ENCODE measurements at regions not wholly inside any gene's neighbourhood (a gene's known extent, or its start where the extent isn't known, plus 50 kb on each side); places are given as distances from the start of the nearest gene placed in this dataset.

- Histone ChIP-seq H3K9me3 (ENCODE audit: control insufficient read depth, insufficient read depth, low read length) (no peaks in the 10 kb centered on the region), H3K4me1 (ENCODE audit: insufficient read depth, low read length) (no peaks in the 10 kb centered on the region), H3K9ac (ENCODE audit: low read depth, low read length) (no peak overlapping the region), H3K36me3 (ENCODE audit: insufficient read depth, low read length) (no peaks in the 10 kb centered on the region)
Measured at GRCh38 chr5:82702046-82702445, 375.1 kb downstream of the TMEM167A start.

DNA sequence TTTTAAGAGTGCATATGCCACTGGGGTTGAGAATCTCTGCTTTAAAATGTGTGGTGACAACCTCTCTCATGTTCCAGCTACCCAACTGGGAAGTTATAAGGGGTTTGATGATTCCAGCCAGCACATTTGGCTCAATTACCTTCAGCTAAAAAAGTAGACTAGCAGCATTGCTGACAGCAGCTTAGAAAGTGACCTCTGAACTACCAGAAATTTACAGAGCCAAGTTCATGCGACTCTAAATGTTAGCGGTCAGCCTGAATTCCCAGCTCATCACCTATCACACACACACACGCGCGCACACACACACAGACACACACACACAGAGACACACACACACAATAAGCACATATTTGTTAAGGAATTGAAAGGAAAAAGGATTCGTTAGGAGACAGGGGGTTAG is 377.5 kb downstream of the TMEM167A start:
- H3K9ac ChIP-seq (ENCODE audit: low read depth, low read length), result no peak overlapping the region
- H3K4me1 ChIP-seq (ENCODE audit: insufficient read depth, low read length), result peaks cover 1% of the 10 kb centered on the region; the same call in 1 of the 2 replicates
- H3K36me3 ChIP-seq (ENCODE audit: insufficient read depth, low read length), result no peaks in the 10 kb centered on the region
- no peaks in the 10 kb centered on the region for H3K9me3 ChIP-seq (ENCODE audit: control insufficient read depth, insufficient read depth, low read length)

DNA sequence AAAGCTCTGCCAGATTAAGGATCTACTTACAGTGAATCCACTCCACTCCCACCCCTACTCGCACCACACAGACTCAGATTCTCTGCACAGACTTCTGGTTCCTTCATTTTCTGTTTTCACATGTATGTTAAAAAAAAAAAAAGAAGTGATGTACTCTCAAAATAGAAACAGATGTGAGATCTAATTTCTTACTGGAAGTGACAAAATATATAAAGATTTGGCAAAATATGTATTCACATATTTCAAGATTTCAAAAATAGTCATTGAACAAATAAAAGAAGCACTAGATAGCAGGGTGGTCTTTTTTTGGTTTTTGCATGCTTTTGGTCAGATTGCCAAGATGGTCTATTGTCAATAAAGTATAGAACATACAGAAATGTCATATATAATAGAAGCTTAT is 379.2 kb downstream of the TMEM167A start:
- Histone ChIP-seq H3K4me1 (ENCODE audit: insufficient read depth, low read length) (peaks cover 7% of the 10 kb centered on the region; the same call in 1 of the 2 replicates), H3K9me3 (ENCODE audit: control insufficient read depth, insufficient read depth, low read length) (no peaks in the 10 kb centered on the region), H3K9ac (ENCODE audit: low read depth, low read length) (no peak overlapping the region), H3K36me3 (ENCODE audit: insufficient read depth, low read length) (no peaks in the 10 kb centered on the region)

GRCh38 chr5:82694711-82695285 is 382.4 kb downstream of the TMEM167A start:
- H3K4me1 ChIP-seq (ENCODE audit: insufficient read depth, low read length), result peaks cover 7% of the 10 kb centered on the region; the same call in 1 of the 2 replicates
- H3K9ac ChIP-seq (ENCODE audit: low read depth, low read length), result no peak overlapping the region
- H3K9me3 ChIP-seq (ENCODE audit: control insufficient read depth, insufficient read depth, low read length), result no peaks in the 10 kb centered on the region
- H3K36me3 ChIP-seq (ENCODE audit: insufficient read depth, low read length), result no peaks in the 10 kb centered on the region

DNA sequence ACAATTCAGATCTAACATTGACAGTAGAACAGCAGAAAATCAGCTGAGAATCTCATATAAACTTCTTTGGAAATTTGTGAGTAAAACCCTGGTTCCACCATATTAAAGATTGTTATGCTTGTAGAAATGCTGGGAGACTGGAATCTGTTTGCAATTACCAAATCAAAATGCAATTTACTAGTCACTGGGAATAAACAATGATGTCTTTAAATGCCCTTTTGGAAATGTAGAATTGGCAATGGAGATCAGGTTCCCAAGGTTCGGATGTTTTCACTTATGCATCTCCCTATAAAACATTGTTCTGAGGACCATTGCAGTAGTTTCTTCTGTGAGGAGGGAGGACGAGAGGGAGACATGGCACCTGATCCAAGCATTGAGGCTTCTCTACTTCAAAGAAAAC is 384.4 kb downstream of the TMEM167A start:
- Histone ChIP-seq H3K9me3 (ENCODE audit: control insufficient read depth, insufficient read depth, low read length) (no peaks in the 10 kb centered on the region), H3K4me1 (ENCODE audit: insufficient read depth, low read length) (peaks cover 7% of the 10 kb centered on the region; the same call in 1 of the 2 replicates), H3K36me3 (ENCODE audit: insufficient read depth, low read length) (no peaks in the 10 kb centered on the region), H3K9ac (ENCODE audit: low read depth, low read length) (no peak overlapping the region)

DNA sequence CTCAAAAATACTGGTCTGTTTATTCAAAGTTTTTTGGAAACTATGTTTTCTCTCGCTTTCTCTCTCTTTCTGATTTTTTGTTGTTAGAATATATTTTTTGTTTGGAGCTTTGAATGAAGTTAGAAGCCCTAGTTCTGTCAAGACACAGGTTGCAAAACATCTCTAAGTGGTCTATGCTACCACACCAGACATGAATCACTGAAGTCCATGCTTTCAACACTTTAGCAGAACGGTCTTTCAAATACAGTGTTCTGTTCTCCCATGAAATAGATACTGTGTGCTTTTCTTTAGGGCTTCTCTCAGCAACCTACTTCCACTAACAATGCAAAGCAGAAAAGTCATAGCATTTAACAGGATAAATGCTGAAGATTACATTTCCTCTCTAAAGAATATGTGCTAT is 392.5 kb downstream of the TMEM167A start:
- H3K36me3 ChIP-seq (ENCODE audit: insufficient read depth, low read length), result no peaks in the 10 kb centered on the region
- no peaks in the 10 kb centered on the region for H3K4me1 ChIP-seq (ENCODE audit: insufficient read depth, low read length)
- H3K9me3 ChIP-seq (ENCODE audit: control insufficient read depth, insufficient read depth, low read length), result no peaks in the 10 kb centered on the region
- H3K9ac ChIP-seq (ENCODE audit: low read depth, low read length), result no peak overlapping the region

DNA sequence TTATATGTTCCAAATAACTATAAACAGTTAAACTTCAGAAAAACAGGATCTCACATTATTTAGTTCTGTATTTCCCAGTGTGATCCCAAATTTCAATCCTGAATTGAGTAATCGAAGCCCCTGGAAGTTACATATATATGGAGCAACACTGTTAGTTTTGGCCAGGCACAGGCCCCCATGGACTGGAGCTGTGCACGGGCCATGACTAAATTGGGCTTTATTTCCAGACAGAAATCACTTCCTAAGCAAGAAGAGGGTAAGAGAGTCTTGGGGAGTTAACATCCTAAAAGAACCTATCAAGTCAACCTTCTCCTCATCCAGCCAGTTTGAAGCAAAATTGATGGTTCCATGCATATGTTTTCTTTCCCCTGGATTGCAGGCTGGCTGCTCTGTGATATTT is 393.0 kb downstream of the TMEM167A start:
- H3K9ac ChIP-seq (ENCODE audit: low read depth, low read length), result no peak overlapping the region
- no peaks in the 10 kb centered on the region for H3K36me3 ChIP-seq (ENCODE audit: insufficient read depth, low read length)
- H3K4me1 ChIP-seq (ENCODE audit: insufficient read depth, low read length), result no peaks in the 10 kb centered on the region
- H3K9me3 ChIP-seq (ENCODE audit: control insufficient read depth, insufficient read depth, low read length), result no peaks in the 10 kb centered on the region

- no peak overlapping the region for H3K9ac ChIP-seq (ENCODE audit: low read depth, low read length)
- no peaks in the 10 kb centered on the region for H3K36me3 ChIP-seq (ENCODE audit: insufficient read depth, low read length)
- no peaks in the 10 kb centered on the region for H3K4me1 ChIP-seq (ENCODE audit: insufficient read depth, low read length)
- no peaks in the 10 kb centered on the region for H3K9me3 ChIP-seq (ENCODE audit: control insufficient read depth, insufficient read depth, low read length)
Measured at GRCh38 chr5:82679660-82680059, 397.5 kb downstream of the TMEM167A start.

- Histone ChIP-seq H3K36me3 (ENCODE audit: insufficient read depth, low read length) (no peaks in the 10 kb centered on the region), H3K9me3 (ENCODE audit: control insufficient read depth, insufficient read depth, low read length) (no peaks in the 10 kb centered on the region), H3K9ac (ENCODE audit: low read depth, low read length) (no peak overlapping the region), H3K4me1 (ENCODE audit: insufficient read depth, low read length) (no peaks in the 10 kb centered on the region)
Measured at GRCh38 chr5:82676661-82677060, 398.5 kb upstream of the RPS23 start.

DNA sequence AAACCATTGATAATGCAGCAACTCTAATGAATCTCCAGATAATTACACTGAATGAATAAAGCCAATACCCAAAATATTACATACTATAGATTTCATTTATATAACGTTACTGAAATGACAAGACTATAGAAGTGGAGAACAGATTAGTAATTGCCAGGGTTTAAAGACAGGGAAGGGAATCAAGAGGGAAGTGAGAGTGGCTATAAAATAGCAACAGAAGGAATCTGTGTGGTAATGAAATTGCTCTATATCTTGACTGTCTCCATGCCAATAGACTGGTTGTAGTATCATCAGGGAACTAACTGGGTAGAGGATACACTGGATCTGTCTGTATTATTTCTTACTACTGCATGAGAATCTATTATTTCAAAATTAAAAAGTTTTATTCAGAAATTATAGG is 396.5 kb upstream of the RPS23 start:
- no peaks in the 10 kb centered on the region for H3K4me1 ChIP-seq (ENCODE audit: insufficient read depth, low read length)
- no peaks in the 10 kb centered on the region for H3K36me3 ChIP-seq (ENCODE audit: insufficient read depth, low read length)
- no peaks in the 10 kb centered on the region for H3K9me3 ChIP-seq (ENCODE audit: control insufficient read depth, insufficient read depth, low read length)
- no peak overlapping the region for H3K9ac ChIP-seq (ENCODE audit: low read depth, low read length)

DNA sequence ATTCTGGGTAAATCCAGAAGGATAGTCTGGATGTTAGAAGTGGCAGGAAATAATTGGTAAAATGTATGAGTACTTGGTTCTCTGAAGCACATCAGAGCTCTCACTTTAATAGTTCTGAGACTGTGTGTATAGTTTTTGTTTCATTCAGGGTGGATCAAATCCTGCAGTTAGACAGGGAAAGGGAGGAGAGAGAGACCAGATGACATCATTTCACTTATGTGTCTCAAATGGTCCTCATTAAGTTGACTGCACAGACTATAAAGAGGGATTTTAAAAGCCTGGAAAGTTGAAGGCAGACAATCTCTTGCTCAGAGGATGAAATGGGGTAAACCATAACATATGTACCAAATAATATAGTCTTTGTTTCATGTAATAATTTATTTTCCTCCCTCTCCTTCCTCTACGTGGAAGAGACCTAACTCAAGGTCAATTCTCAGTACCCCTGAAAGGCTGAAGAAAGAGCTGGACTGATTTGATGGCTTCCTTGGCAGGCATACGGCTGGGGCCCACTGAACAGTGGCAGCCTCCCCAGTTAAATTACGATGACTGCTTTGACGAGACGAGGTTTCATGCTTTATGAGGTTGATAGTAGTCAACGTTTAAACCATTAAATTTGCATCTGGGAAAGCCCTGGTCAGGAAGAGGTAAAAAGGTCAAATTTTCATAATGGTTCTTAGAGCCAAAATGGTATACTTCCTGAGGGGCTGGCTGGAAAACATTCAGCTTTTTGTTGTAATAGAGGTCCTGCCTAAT is 395.1 kb upstream of the RPS23 start:
- Histone ChIP-seq H3K4me1 (ENCODE audit: insufficient read depth, low read length) (no peaks in the 10 kb centered on the region), H3K36me3 (ENCODE audit: insufficient read depth, low read length) (no peaks in the 10 kb centered on the region), H3K9me3 (ENCODE audit: control insufficient read depth, insufficient read depth, low read length) (no peaks in the 10 kb centered on the region), H3K9ac (ENCODE audit: low read depth, low read length) (no peak overlapping the region)

DNA sequence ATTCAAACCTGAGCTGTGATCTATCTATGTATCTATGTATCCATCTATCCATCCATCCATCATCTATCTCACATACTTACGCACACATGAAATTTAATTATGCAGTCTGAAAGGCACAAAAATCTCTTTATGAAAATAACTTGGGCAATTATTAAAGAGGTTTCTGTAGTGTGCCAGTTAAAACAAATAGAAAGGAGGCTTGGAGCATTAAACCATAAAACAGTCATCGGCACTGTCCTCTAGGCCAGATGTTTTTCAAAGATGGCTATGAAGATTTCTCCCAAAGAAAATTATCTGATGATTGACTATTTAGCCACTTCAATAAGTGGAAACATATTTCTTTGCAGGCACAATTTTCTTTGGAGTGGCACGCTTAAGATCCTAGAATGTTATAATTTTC is 392.5 kb upstream of the RPS23 start:
- Histone ChIP-seq H3K36me3 (ENCODE audit: insufficient read depth, low read length) (no peaks in the 10 kb centered on the region), H3K9ac (ENCODE audit: low read depth, low read length) (no peak overlapping the region), H3K9me3 (ENCODE audit: control insufficient read depth, insufficient read depth, low read length) (no peaks in the 10 kb centered on the region), H3K4me1 (ENCODE audit: insufficient read depth, low read length) (no peaks in the 10 kb centered on the region)

GRCh38 chr5:82669720-82670119 is 391.6 kb upstream of the RPS23 start:
- no peaks in the 10 kb centered on the region for H3K4me1 ChIP-seq (ENCODE audit: insufficient read depth, low read length)
- no peak overlapping the region for H3K9ac ChIP-seq (ENCODE audit: low read depth, low read length)
- no peaks in the 10 kb centered on the region for H3K9me3 ChIP-seq (ENCODE audit: control insufficient read depth, insufficient read depth, low read length)
- H3K36me3 ChIP-seq (ENCODE audit: insufficient read depth, low read length), result no peaks in the 10 kb centered on the region

GRCh38 chr5:82666312-82666711 is 388.2 kb upstream of the RPS23 start:
- H3K9ac ChIP-seq (ENCODE audit: low read depth, low read length), result no peak overlapping the region
- no peaks in the 10 kb centered on the region for H3K36me3 ChIP-seq (ENCODE audit: insufficient read depth, low read length)
- H3K9me3 ChIP-seq (ENCODE audit: control insufficient read depth, insufficient read depth, low read length), result no peaks in the 10 kb centered on the region
- peaks cover 4% of the 10 kb centered on the region; the same call in 1 of the 2 replicates for H3K4me1 ChIP-seq (ENCODE audit: insufficient read depth, low read length)

DNA sequence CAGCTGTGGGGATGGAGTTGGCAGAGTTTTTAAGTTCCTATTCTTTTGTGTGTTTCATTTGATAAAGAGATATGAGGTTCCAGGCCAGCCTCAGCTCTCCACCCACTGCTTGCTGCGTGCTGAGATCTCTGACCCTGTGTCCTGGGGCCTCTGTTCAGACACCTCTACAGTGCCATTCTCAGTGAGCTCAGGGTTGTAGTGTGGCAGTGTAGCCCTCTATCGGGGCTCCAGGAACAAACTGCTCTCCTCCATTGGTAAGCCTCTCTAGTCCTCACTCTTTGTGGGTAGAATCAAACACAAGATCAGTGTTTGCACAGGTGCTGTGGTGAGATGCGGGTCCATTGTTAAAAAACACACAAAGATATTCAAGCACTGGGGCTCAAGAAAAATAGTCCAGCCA is 386.6 kb upstream of the RPS23 start:
- H3K9ac ChIP-seq (ENCODE audit: low read depth, low read length), result no peak overlapping the region
- no peaks in the 10 kb centered on the region for H3K36me3 ChIP-seq (ENCODE audit: insufficient read depth, low read length)
- H3K4me1 ChIP-seq (ENCODE audit: insufficient read depth, low read length), result peaks cover 4% of the 10 kb centered on the region; the same call in 1 of the 2 replicates
- no peaks in the 10 kb centered on the region for H3K9me3 ChIP-seq (ENCODE audit: control insufficient read depth, insufficient read depth, low read length)

Data from ES-I3 (cell line).